Naive thymus-derived CD4-positive, alpha-beta T cell (primary cell): ENCODE measurements at regions not wholly inside any gene's neighbourhood (a gene's known extent, or its start where the extent isn't known, plus 50 kb on each side); places are given as distances from the start of the nearest gene placed in this dataset.

ENCODE experiments used
- ATAC-seq: fragments of 150-1000 bp; cut with Tn5 transposase; 2 replicates; pipeline ENCODE4 v1.10.0; 2021; ENCODE audit warnings: mild to moderate bottlenecking, moderate library complexity
- CTCF ChIA-PET: fragments of 350-600 bp; sonication (Branson Sonifier 250); formaldehyde crosslinking; loops from one replicate; lab custom pipeline; 2021; ENCODE audit warnings: antibody characterized with exemption; lab: Charles Lee
- POLR2A ChIA-PET: fragments of 350-600 bp; sonication (Branson Sonifier 250); formaldehyde crosslinking; loops from one replicate; lab custom pipeline; 2021; ENCODE audit warnings: antibody characterized with exemption, inconsistent platforms; lab: Charles Lee
- DNase-seq, 9 donors: peaks; one replicate each; pipeline versions ENCODE4 v3.0.0 to v3.0.0-alpha.2; 2020 to 2022; ENCODE audit warnings: mixed read lengths in 1 of 9
- H3K27ac ChIP-seq: one replicate; pipeline ENCODE4 v1.7.0; 2013; ENCODE audit warnings: mild to moderate bottlenecking, low read depth, low read length, moderate library complexity
- H3K27me3 ChIP-seq, 2 donors: one replicate each; pipeline ENCODE4 v1.7.0; 2013; ENCODE audit warnings: low read length in 2 of 2, mild to moderate bottlenecking in 2 of 2, moderate library complexity in 2 of 2; ENCODE audit not compliant: control insufficient read depth in 2 of 2, insufficient read depth in 2 of 2
- H3K36me3 ChIP-seq, 3 experiments: 1 replicate in 2 of 3; 2 replicates in 1 of 3; pipeline ENCODE4 v1.7.0; 2013; ENCODE audit warnings: low read length in 3 of 3, mild to moderate bottlenecking in 3 of 3, moderate library complexity in 1 of 3; ENCODE audit not compliant: insufficient read depth in 3 of 3, control insufficient read depth in 2 of 3
- H3K4me1 ChIP-seq, 2 donors: one replicate each; pipeline ENCODE4 v1.7.0; 2013; ENCODE audit warnings: low read length in 2 of 2, mild to moderate bottlenecking in 2 of 2, moderate library complexity in 1 of 2; ENCODE audit not compliant: control insufficient read depth in 2 of 2, insufficient read depth in 2 of 2
- H3K4me3 ChIP-seq: 2 replicates; pipeline ENCODE4 v1.7.0; 2013; ENCODE audit warnings: mild to moderate bottlenecking, low read length
- H3K9me3 ChIP-seq, 3 experiments: 1 replicate in 2 of 3; 2 replicates in 1 of 3; pipeline ENCODE4 v1.7.0; 2013; ENCODE audit warnings: low read length in 3 of 3; ENCODE audit not compliant: control insufficient read depth in 2 of 3
- H3K27ac Mint-ChIP-seq, 9 donors: one replicate each; pipeline ENCODE4 v1.8.0; 2020 to 2022; ENCODE audit warnings: mixed read lengths in 9 of 9, mild to moderate bottlenecking in 8 of 9, moderate library complexity in 5 of 9, inconsistent platforms in 2 of 9
- H3K27me3 Mint-ChIP-seq, 5 donors: one replicate each; pipeline ENCODE4 v1.8.0; 2021 to 2022; ENCODE audit warnings: mixed read lengths in 5 of 5, mild to moderate bottlenecking in 1 of 5
- H3K36me3 Mint-ChIP-seq, 5 donors: one replicate each; pipeline ENCODE4 v1.8.0; 2020 to 2022; ENCODE audit warnings: mixed read lengths in 5 of 5, mild to moderate bottlenecking in 3 of 5, inconsistent platforms in 1 of 5
- H3K4me1 Mint-ChIP-seq, 7 donors: one replicate each; pipeline ENCODE4 v1.8.0; 2020 to 2022; ENCODE audit warnings: mixed read lengths in 7 of 7, mild to moderate bottlenecking in 3 of 7, inconsistent platforms in 1 of 7
- H3K4me3 Mint-ChIP-seq, 10 donors: one replicate each; pipeline ENCODE4 v1.8.0; 2020 to 2022; ENCODE audit warnings: mild to moderate bottlenecking in 10 of 10, mixed read lengths in 10 of 10, moderate library complexity in 6 of 10, inconsistent platforms in 2 of 10
- H3K9me3 Mint-ChIP-seq, 11 donors: one replicate each; pipeline ENCODE4 v1.8.0; 2020 to 2022; ENCODE audit warnings: mixed read lengths in 11 of 11, mild to moderate bottlenecking in 4 of 11, inconsistent platforms in 1 of 11, moderate library complexity in 1 of 11
- intact Hi-C, 2 donors: fragments of 100-400 bp; cut with micrococcal nuclease; formaldehyde crosslinking; loops; one replicate each; pipeline ENCODE4 v1.15.1; 2023

GRCh38 chr6:92568541-92568940 is 850.8 kb downstream of the EPHA7 start:
- Histone ChIP-seq H3K27ac (no peak overlapping the region), H3K27me3 (no peaks in the 10 kb centered on the region), H3K36me3 (no peaks in the 10 kb centered on the region), H3K4me1 (no peaks in the 10 kb centered on the region), H3K4me3 (no peak overlapping the region), H3K9me3 (no peaks in the 10 kb centered on the region)
- DNase-seq (no peak), ATAC-seq (no peak)
- Mint-ChIP-seq H3K27me3 (no peaks in the 10 kb centered on the region), H3K4me3 (no peak overlapping the region), H3K4me1 (no peaks in the 10 kb centered on the region), H3K27ac (no peak overlapping the region), H3K36me3 (no peaks in the 10 kb centered on the region), H3K9me3 (peaks cover 0 to 10% (median 0%) of the 10 kb centered on the region in 11 donors)
- ChIA-PET CTCF (no interaction called here), POLR2A (no interaction called here)
- intact Hi-C loops = no loop called here

GRCh38 chr6:92566632-92567031 is 852.7 kb downstream of the EPHA7 start:
- Histone ChIP-seq H3K4me1 (no peaks in the 10 kb centered on the region), H3K27ac (no peak overlapping the region), H3K27me3 (no peaks in the 10 kb centered on the region), H3K36me3 (no peaks in the 10 kb centered on the region), H3K4me3 (no peak overlapping the region), H3K9me3 (no peaks in the 10 kb centered on the region)
- no peaks in the 10 kb centered on the region for H3K4me1 Mint-ChIP-seq
- ChIA-PET CTCF (interaction anchor here (0.7 kb wide), 1 partner anchor 1365 kb away, joined by 3 read pairs; no protein-coding TSS in a partner anchor), POLR2A (no interaction called here)
- DNase-seq (no peak), ATAC-seq (no peak)
- no peaks in the 10 kb centered on the region for H3K27me3 Mint-ChIP-seq
- H3K27ac Mint-ChIP-seq = no peak overlapping the region
- intact Hi-C loops = no loop called here
- no peak overlapping the region for H3K4me3 Mint-ChIP-seq
- H3K9me3 Mint-ChIP-seq = peaks cover 0 to 24% (median 0%) of the 10 kb centered on the region in 11 donors
- no peaks in the 10 kb centered on the region for H3K36me3 Mint-ChIP-seq

DNA sequence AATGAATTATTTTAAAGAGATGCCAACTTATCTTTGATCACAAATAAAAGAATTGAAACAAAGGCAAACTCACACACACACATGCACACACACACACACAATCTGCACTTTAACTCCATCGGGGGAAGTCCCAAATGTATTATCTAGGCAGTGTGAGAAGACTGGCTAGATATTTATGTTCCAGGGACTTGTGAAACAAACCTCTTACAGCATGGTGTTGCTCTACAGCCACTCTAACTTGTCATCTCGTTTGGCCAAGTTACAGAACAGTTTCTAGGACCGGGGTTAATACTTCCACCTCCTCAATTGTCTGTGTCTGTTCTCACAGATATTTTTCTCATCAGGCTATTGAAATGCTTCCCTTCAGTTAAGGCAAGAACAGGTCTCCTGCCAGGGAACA is 855.0 kb downstream of the EPHA7 start:
- Histone ChIP-seq H3K27me3 (no peaks in the 10 kb centered on the region), H3K27ac (no peak overlapping the region), H3K4me1 (no peaks in the 10 kb centered on the region), H3K36me3 (no peaks in the 10 kb centered on the region), H3K4me3 (no peak overlapping the region), H3K9me3 (no peaks in the 10 kb centered on the region)
- Mint-ChIP-seq H3K36me3 (no peaks in the 10 kb centered on the region), H3K9me3 (peaks cover 0 to 36% (median 1%) of the 10 kb centered on the region in 11 donors), H3K4me3 (no peak overlapping the region), H3K27ac (no peak overlapping the region), H3K27me3 (no peaks in the 10 kb centered on the region), H3K4me1 (peaks cover 0 to 2% (median 0%) of the 10 kb centered on the region in 7 donors)
- intact Hi-C loops = no loop called here
- ATAC-seq = no peak
- ChIA-PET CTCF (no interaction called here), POLR2A (no interaction called here)
- DNase-seq = no peak

GRCh38 chr6:92559611-92560010 is 859.7 kb downstream of the EPHA7 start:
- ChIA-PET POLR2A (no interaction called here), CTCF (interaction anchor here (0.7 kb wide), 1 partner anchor 60 kb away, joined by 3 read pairs; no protein-coding TSS in a partner anchor)
- H3K27ac ChIP-seq = no peak overlapping the region
- Mint-ChIP-seq H3K27me3 (no peaks in the 10 kb centered on the region), H3K36me3 (no peaks in the 10 kb centered on the region), H3K4me1 (peaks cover 0 to 2% (median 0%) of the 10 kb centered on the region in 7 donors), H3K27ac (no peak overlapping the region), H3K4me3 (no peak overlapping the region), H3K9me3 (peaks cover 0 to 35% (median 0%) of the 10 kb centered on the region in 11 donors)
- no peaks in the 10 kb centered on the region for H3K36me3 ChIP-seq
- H3K4me3 ChIP-seq = no peak overlapping the region
- DNase-seq (no peak), ATAC-seq (no peak)
- no peaks in the 10 kb centered on the region for H3K27me3 ChIP-seq
- H3K9me3 ChIP-seq = no peaks in the 10 kb centered on the region
- intact Hi-C loops = no loop called here
- no peaks in the 10 kb centered on the region for H3K4me1 ChIP-seq

GRCh38 chr6:92559003-92559402 is 860.4 kb downstream of the EPHA7 start:
- POLR2A ChIA-PET = no interaction called here
- Mint-ChIP-seq H3K27me3 (no peaks in the 10 kb centered on the region), H3K36me3 (no peaks in the 10 kb centered on the region), H3K9me3 (peaks cover 0 to 29% (median 0%) of the 10 kb centered on the region in 11 donors), H3K4me1 (peaks cover 0 to 2% (median 0%) of the 10 kb centered on the region in 7 donors), H3K27ac (no peak overlapping the region), H3K4me3 (no peak overlapping the region)
- ATAC-seq = no peak
- no peak overlapping the region for H3K4me3 ChIP-seq
- no peaks in the 10 kb centered on the region for H3K36me3 ChIP-seq
- CTCF ChIA-PET = no interaction called here
- no peaks in the 10 kb centered on the region for H3K27me3 ChIP-seq
- DNase-seq = no peak
- no peaks in the 10 kb centered on the region for H3K9me3 ChIP-seq
- no peaks in the 10 kb centered on the region for H3K4me1 ChIP-seq
- H3K27ac ChIP-seq = no peak overlapping the region
- intact Hi-C loops = no loop called here

- intact Hi-C loops = no loop called here
- POLR2A ChIA-PET = no interaction called here
- no peak for ATAC-seq
These were observed 868.9 kb downstream of the EPHA7 start for GRCh38 chr6:92550501-92550900.

GRCh38 chr6:92545861-92546260 is 873.5 kb downstream of the EPHA7 start:
- Histone ChIP-seq H3K27me3 (no peaks in the 10 kb centered on the region), H3K9me3 (no peaks in the 10 kb centered on the region), H3K27ac (no peak overlapping the region), H3K36me3 (no peaks in the 10 kb centered on the region), H3K4me1 (no peaks in the 10 kb centered on the region), H3K4me3 (no peak overlapping the region)
- no peaks in the 10 kb centered on the region for H3K4me1 Mint-ChIP-seq
- ATAC-seq (no peak), DNase-seq (no peak)
- H3K4me3 Mint-ChIP-seq = no peak overlapping the region
- no peaks in the 10 kb centered on the region for H3K36me3 Mint-ChIP-seq
- intact Hi-C loops = no loop called here
- H3K9me3 Mint-ChIP-seq = peaks cover 0 to 14% (median 5%) of the 10 kb centered on the region in 11 donors
- no peak overlapping the region for H3K27ac Mint-ChIP-seq
- CTCF ChIA-PET = no interaction called here
- no peaks in the 10 kb centered on the region for H3K27me3 Mint-ChIP-seq
- POLR2A ChIA-PET = no interaction called here

More at GRCh38 chr6:92550501-92550900, 868.9 kb downstream of the EPHA7 start:
- Histone ChIP-seq H3K4me3 (no peak overlapping the region), H3K4me1 (no peaks in the 10 kb centered on the region), H3K27ac (no peak overlapping the region), H3K27me3 (no peaks in the 10 kb centered on the region), H3K9me3 (no peaks in the 10 kb centered on the region), H3K36me3 (no peaks in the 10 kb centered on the region)
- Mint-ChIP-seq H3K36me3 (no peaks in the 10 kb centered on the region), H3K27me3 (no peaks in the 10 kb centered on the region), H3K4me1 (no peaks in the 10 kb centered on the region), H3K27ac (no peak overlapping the region), H3K4me3 (no peak overlapping the region), H3K9me3 (peaks cover 0 to 11% (median 3%) of the 10 kb centered on the region in 11 donors)
- DNase-seq = no peak
- CTCF ChIA-PET = no interaction called here
